HG03520 (cell line): ENCODE measurements at regions not wholly inside any gene's neighbourhood (a gene's known extent, or its start where the extent isn't known, plus 50 kb on each side); places are given as distances from the start of the nearest gene placed in this dataset.

ENCODE experiments used
- ATAC-seq: cut with Tn5 transposase; IDR thresholded peaks from one replicate; pipeline ENCODE4 v1.9.1; 2021; ENCODE audit warnings: mild to moderate bottlenecking, moderate library complexity; ENCODE audit not compliant: unreplicated experiment

DNA sequence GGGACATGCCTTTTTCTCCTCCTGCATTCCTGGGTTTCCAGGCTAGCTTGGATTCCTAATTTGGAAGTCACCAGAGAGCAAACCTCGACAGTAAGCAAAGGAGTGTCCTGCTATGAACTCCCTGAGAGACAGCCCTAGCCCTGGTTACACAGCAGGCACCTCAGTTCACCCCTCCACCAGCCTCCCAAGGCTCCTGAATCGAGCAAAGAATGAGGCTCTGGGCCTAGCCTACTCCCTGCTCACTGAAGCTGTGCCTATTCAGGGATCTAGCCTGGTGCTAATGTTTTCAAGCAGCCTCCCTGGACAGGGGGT lies 66.7 kb upstream of the RMDN2 start:
- ATAC-seq = no peak

DNA sequence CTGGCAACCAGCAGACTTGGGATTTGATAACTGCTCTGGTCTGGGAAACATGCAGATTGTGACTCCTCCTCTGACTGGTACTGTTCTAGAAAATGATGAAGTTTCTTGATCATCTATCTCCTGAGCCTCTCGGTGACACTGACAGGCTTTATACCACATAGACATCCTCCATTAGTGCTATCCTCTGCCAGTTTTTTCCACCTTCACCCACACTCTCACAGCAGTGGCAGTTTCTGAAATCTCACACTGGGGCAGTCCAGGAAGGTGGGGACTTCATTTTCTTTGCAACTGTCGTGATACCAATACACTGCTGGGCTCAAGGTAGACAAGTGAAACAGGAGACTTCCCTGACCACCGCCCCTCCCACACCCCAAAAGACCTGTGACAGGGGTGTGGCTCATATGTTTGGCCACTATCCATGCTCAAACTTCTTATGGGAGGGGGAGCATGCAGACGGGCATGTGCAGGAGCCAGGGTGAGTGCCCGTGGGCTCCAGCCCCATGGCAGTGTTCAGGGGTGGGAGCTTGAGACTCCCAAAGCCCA lies 66.3 kb upstream of the RMDN2 start:
- no peak for ATAC-seq

DNA sequence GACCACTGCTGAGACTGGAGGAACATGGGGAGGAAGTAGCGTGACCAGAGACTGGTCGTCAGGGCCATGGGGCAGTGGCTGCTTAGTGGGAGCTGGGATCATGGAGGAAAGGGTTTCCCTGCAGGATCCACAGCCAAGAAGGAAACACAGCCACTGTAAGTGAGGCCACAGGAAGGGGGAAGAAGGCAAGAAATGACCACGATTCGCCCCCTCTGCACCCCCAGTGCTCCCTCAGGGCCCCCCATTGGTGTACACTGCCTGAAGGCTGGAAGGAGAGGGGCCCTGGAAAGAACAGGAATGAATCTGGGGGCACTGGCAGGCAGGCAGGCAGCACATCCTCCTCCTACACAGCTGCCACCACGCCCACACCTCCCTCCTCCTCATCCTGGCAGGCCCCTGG lies 62.5 kb upstream of the RMDN2 start:
- no peak for ATAC-seq

DNA sequence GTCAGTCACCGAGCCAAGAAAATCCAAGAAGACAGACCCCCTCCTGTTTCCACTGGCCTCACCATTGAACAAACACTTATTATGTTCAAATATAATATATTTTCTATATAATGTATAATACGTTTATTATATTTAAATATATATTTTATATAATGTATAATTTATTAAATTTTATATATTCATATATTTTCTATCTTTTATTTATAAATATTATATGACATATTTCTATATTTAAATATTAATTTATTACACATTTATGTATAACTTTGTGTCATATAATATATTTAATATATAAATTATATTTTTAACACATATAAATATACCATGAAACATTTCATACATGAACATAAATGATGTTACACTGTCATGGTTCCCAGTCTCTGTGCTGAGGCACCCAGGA lies 60.9 kb upstream of the RMDN2 start:
- ATAC-seq = no peak

- ATAC-seq = no peak
Measured at GRCh38 chr2:37865640-37866039, 59.4 kb upstream of the RMDN2 start.

- no peak for ATAC-seq
Measured at GRCh38 chr2:37866171-37866934, 58.7 kb upstream of the RMDN2 start.

DNA sequence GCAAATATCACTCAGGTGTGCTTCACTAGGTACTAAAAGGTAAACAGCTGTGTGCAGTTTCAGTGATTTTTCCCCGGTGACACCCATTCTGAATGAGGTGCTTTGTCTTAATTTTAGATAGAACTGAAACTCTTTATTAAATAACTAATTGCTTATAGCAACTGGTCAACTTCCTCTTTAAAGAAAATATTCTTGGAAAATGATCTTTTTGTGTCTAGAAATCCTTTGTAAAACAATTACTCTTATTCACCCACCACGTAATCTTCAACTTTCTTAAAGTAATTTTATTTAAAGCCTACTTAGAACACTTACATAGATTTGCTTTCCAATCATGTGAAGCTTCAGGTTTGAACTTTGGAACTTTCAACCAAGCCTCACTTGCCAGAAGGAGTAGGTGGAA lies 57.9 kb upstream of the RMDN2 start:
- ATAC-seq = no peak

GRCh38 chr2:37868866-37869265 lies 56.2 kb upstream of the RMDN2 start:
- no peak for ATAC-seq

DNA sequence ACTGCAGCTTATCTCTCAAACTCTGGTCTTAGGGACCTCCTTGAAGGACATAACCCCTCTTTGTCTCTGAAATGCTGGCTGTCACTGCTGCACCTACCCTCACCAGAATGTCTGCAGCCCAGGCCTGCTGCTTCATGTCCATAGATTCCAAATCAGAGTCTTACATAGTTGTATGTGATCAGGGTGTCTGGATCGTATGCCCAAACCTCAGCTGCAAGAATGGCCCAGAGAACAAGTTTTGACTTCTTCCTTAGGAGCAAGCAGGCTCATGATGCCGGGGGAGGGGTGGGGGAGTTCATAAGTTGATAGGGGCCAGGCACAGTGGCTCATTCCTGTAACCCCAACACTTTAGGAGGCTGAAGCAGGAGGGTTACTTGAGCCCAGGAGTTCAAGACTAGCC lies 55.8 kb upstream of the RMDN2 start:
- ATAC-seq = no peak

- ATAC-seq = no peak
Measured at GRCh38 chr2:37869771-37870170, 55.3 kb upstream of the RMDN2 start.

DNA sequence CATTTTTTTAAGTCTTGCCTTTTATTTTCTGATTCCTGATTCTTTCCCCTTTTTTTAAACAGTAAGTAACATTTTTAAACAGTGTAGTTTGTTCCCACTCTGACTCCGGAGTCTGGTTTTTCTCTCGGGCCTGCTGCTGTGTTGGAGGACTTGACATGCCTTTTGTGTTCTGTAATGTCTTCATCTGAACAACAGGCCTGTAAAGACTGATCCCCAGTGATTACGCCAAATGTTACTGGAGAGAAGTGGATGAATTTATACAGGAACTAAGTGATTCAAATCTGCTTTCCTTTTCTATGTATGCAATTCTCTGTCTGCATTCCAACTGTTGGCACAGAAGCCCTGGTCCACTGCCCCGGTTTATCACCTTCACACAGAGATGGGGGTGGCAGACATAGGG lies 54.3 kb upstream of the RMDN2 start:
- no peak for ATAC-seq

GRCh38 chr2:37871456-37872191 lies 53.5 kb upstream of the RMDN2 start:
- peak; percentile 77 for ATAC-seq

DNA sequence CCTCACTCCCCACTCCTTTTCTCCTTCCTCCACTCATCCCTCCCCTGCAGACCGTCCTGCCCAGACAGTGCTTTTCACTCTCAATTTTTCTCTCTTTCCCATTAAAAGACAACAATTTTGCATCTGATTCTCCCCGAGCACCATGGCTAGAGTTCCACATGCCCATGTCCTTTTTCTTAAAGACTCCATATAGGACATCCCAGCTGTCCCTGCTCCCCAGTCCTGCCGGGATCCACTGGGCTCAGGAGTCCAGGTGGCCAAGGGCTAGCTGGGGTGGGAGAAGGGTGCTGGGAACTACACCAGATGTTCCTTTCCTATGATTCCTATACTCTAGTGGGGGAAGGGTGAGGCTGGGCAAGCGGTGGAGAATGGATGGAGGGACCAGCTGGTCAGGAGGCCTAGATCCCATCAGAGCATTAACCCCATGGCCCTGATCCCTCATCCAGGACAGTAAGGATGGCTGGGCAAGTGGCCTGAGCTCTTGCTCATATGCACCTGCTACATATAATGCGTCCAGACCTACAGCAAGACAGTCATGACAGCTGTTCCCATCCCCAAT lies 52.8 kb upstream of the RMDN2 start:
- ATAC-seq = no peak

- no peak for ATAC-seq
Measured at GRCh38 chr2:37873229-37873628, 51.9 kb upstream of the RMDN2 start.

- ATAC-seq = no peak
Measured at GRCh38 chr2:37873749-37874330, 51.2 kb upstream of the RMDN2 start.

GRCh38 chr2:37874470-37874869 lies 50.6 kb upstream of the RMDN2 start:
- no peak for ATAC-seq
